ENCODE measurements at regions not wholly inside any gene's neighbourhood (a gene's known extent, or its start where the extent isn't known, plus 50 kb on each side); places are given as distances from the start of the nearest gene placed in this dataset.
"Not testable (repeated sequence)": the region's sequence is repeated elsewhere in the genome, so short reads cannot be mapped to it uniquely, and the experiment has no call there.

DNA sequence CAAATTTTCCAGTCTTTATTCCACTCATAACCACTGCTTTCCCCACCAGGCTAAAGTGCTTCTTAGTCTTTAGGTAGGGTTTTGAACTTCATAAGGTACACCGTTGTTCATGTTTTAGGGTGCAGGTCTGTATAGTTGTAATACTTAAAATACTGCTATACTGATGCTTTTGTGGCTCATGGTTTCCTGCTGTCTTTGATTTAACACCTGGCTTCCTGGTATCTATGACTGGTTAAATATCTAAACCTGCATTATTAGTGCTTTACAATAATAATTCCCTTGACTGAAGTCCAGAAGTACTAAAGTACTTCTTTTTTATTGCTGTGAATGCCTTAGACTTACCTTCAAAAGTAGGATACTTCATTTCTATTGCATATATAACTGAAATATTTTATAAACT lies 384.7 kb downstream of the SRGAP2C start:
- no peaks in the 10 kb centered on the region for H3K4me1 ChIP-seq (replicated peaks)
- H3K4me3 ChIP-seq: no peak overlapping the region
- DNase-seq (ENCODE audit: low read depth in 1 of 2, low spot score in 2 of 2): no peak
- no peaks in the 10 kb centered on the region for H3K27me3 ChIP-seq (replicated peaks)
- H3K9me3 ChIP-seq (replicated peaks): no peaks in the 10 kb centered on the region
- H3K36me3 ChIP-seq: no peaks in the 10 kb centered on the region
- no peak overlapping the region for H3K27ac ChIP-seq

DNA sequence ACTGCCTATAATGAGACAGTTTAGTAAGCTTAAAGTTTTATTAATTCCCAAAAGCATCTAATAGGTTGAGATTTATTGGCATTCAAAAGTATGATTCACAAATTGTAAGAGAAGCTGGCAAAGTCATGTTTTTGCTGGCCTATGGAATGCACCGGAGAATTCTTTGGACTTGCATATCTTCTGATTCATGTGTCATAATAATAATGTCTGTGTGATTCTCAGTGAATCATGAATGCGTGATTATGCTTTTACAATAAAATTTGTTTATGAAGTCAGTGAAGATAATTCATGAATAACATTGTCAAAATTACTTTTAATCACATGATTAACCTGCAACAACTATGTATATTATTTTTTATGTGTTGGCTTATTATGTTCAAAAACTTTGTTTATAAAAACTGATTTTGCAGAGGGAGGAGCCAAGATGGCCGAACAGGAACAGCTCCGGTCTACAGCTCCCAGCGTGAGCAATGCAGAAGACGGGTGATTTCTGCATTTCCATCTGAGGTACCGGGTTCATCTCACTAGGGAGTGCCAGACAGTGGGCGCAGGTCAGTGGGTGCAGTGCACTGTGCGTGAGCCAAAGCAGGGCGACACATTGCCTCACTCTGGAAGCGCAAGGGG lies 389.2 kb downstream of the SRGAP2C start:
- H3K27ac ChIP-seq; H3K36me3 ChIP-seq; H3K4me1 ChIP-seq (replicated peaks); DNase-seq (ENCODE audit: low read depth in 1 of 2, low spot score in 2 of 2); H3K27me3 ChIP-seq (replicated peaks); H3K4me3 ChIP-seq; H3K9me3 ChIP-seq (replicated peaks): not testable (repeated sequence)

DNA sequence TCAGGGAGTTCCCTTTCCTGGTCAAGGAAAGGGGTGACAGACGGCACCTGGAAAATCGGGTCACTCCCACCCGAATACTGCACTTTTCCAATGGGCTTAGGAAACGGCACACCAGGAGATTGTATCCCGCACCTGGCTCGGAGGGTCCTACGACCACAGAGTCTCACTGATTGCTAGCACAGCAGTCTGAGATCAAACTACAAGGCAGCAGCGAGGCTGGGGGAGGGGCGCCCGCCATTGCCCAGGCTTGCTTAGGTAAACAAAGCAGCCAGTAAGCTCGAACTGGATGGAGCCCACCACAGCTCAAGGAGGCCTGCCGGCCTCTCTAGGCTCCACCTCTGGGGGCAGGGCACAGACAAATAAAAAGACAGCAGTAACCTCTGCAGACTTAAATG lies 389.7 kb downstream of the SRGAP2C start:
- not testable (repeated sequence) for H3K27ac ChIP-seq; H3K27me3 ChIP-seq (replicated peaks); H3K4me3 ChIP-seq; H3K36me3 ChIP-seq; H3K9me3 ChIP-seq (replicated peaks); H3K4me1 ChIP-seq (replicated peaks); DNase-seq (ENCODE audit: low read depth in 1 of 2, low spot score in 2 of 2)

DNA sequence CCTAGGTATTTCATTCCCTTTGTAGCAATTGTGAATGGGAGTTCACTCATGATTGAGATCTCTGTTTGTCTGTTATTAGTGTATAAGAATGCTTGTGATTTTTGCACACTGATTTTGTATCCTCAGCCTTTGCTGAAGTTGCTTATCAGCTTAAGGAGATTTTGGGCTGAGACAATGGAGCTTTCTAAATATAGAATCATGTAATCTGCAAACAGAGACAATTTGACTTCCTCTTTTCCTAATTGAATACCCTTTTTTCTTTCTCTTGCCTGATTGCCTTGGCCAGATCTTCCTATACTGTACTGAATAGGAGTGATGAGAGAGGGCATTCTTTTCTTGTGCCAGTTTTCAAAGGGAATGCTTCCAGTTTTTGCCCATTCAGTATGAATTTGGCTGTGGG lies 398.1 kb downstream of the SRGAP2C start:
- H3K9me3 ChIP-seq (replicated peaks); H3K36me3 ChIP-seq; H3K27me3 ChIP-seq (replicated peaks); H3K27ac ChIP-seq; DNase-seq (ENCODE audit: low read depth in 1 of 2, low spot score in 2 of 2); H3K4me3 ChIP-seq; H3K4me1 ChIP-seq (replicated peaks): not testable (repeated sequence)

DNA sequence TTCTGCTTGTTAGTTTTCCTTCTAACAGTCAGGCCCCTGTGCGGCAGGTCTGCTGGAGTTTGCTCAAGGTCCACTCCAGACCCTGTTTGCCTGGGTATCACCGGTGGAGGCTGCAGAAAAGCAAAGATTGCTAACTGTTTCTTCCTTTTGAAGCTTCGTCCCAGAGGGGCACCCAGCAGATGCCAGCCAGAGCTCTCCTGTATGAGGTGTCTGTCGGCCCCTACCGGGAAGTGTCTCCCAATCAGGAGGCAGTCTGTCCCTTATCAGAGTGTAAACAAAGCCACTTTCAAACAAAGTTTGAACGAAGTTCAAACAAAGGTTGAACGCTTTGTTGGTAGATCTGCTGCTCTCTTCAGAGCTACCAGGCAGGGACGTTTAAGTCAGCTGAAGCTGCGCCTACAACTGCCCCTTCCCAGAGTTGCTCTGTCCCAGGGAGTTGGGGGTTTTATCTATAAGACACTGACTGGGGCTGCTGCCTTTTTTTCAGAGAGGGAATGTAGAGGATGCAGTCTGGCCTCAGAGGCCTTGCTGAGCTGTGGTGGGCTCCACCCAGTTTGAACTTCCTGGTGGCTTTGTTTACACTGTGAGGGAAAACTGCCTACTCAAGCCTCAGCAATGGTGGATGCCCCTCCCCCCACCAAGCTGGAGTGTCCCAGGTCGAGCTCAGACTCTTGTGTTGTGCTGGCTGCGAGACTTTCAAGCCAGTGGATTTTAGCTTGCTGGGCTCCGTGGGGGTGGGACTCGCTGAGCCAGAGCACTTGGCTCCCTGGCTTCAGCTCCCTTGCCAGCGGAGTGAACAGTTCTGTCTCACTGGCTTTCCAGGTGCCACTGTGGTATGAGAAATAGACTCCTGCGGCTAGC lies 401.8 kb downstream of the SRGAP2C start:
- Histone ChIP-seq H3K27ac (no peak overlapping the region), H3K27me3 (replicated peaks) (no peaks in the 10 kb centered on the region), H3K4me1 (replicated peaks) (no peaks in the 10 kb centered on the region), H3K9me3 (replicated peaks) (no peaks in the 10 kb centered on the region), H3K4me3 (no peak overlapping the region), H3K36me3 (no peaks in the 10 kb centered on the region)
- peak in 1 of 2 experiments; percentile 41 for DNase-seq (ENCODE audit: low read depth in 1 of 2, low spot score in 2 of 2)

DNA sequence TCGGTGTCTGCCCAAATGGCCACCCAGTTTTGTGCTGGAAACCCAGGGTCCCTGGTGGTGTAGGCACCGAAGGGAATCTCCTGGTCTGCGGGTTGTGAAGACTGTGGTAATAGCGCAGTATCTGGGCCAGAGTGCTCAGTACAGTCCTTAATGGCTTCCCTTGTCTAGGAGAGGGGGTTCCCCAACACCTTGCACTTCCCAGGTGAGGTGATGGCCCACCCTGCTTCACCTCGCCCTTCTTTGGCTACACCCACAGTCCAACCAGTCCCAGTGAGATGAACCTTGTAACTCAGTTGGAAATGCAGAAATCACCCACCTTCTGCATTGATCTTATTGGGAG lies 402.4 kb downstream of the SRGAP2C start:
- Histone ChIP-seq H3K27me3 (replicated peaks) (no peaks in the 10 kb centered on the region), H3K9me3 (replicated peaks) (no peaks in the 10 kb centered on the region), H3K27ac (no peak overlapping the region), H3K36me3 (no peaks in the 10 kb centered on the region), H3K4me1 (replicated peaks) (no peaks in the 10 kb centered on the region), H3K4me3 (no peak overlapping the region)
- peak in 1 of 2 experiments; percentile 31 for DNase-seq (ENCODE audit: low read depth in 1 of 2, low spot score in 2 of 2)

DNA sequence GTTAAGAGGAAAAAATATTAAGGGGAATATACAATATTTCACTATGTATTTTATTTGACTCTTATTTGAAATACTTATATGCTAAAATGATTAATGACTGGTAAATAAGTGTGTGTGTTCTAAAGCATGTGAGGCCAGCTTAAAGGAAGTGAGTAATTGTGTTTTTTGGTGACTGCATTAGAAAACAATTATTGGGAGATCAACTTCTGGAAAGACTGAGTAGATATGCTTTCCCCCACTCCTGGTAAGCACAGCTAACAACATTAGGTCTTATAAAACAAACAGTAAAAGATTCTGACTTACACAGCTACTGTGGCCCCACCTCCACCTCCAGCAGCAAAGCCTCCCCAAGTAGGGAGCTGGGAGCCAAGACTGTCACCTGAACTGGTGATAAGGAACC lies 403.0 kb downstream of the SRGAP2C start:
- no peaks in the 10 kb centered on the region for H3K4me1 ChIP-seq (replicated peaks)
- DNase-seq (ENCODE audit: low read depth in 1 of 2, low spot score in 2 of 2): no peak
- H3K27ac ChIP-seq: no peak overlapping the region
- H3K27me3 ChIP-seq (replicated peaks): no peaks in the 10 kb centered on the region
- no peaks in the 10 kb centered on the region for H3K36me3 ChIP-seq
- H3K4me3 ChIP-seq: no peak overlapping the region
- no peaks in the 10 kb centered on the region for H3K9me3 ChIP-seq (replicated peaks)

DNA sequence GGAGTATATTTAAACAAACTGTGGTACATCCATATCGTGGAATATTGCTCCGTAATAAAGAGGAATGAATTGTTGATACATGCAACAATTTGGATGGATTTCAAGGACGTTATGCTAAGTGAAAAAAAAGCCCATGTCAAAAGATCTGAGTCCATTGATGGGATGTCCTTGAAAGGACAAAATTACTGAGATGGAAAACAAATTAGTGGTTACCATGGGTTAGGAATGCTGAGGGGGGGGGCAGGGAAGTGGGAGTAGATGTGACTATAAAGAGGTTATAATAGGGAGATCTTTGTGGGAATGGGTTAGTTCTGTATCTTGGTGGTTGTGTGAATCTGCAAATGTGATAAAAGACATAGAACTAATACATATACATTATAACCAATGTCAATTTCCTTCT lies 409.3 kb downstream of the SRGAP2C start:
- H3K36me3 ChIP-seq: no peaks in the 10 kb centered on the region
- no peaks in the 10 kb centered on the region for H3K4me1 ChIP-seq (replicated peaks)
- H3K27me3 ChIP-seq (replicated peaks): no peaks in the 10 kb centered on the region
- DNase-seq (ENCODE audit: low read depth in 1 of 2, low spot score in 2 of 2): no peak
- no peak overlapping the region for H3K27ac ChIP-seq
- H3K4me3 ChIP-seq: no peak overlapping the region
- no peaks in the 10 kb centered on the region for H3K9me3 ChIP-seq (replicated peaks)

DNA sequence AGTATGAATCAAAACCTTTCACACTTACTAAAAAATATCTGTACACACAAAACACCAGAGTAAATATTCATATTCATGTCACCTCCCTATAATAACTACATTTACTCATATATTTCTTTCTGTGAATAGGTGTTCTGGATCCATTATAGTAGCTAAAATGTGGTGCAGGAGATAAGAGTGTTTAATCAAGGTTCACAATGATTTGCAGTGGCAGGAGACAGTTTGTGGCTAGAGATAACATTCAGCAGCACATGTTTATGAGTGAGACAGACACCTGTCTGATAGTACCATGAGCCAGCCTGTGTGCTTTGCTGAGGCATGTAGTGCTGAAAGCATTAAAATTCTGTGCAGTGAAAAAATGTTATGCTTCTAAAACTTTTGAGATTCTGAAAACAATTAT lies 410.3 kb downstream of the SRGAP2C start:
- Histone ChIP-seq H3K27me3 (replicated peaks) (no peaks in the 10 kb centered on the region), H3K4me1 (replicated peaks) (no peaks in the 10 kb centered on the region), H3K4me3 (no peak overlapping the region), H3K27ac (no peak overlapping the region), H3K9me3 (replicated peaks) (no peaks in the 10 kb centered on the region), H3K36me3 (no peaks in the 10 kb centered on the region)
- DNase-seq (ENCODE audit: low read depth in 1 of 2, low spot score in 2 of 2): no peak

DNA sequence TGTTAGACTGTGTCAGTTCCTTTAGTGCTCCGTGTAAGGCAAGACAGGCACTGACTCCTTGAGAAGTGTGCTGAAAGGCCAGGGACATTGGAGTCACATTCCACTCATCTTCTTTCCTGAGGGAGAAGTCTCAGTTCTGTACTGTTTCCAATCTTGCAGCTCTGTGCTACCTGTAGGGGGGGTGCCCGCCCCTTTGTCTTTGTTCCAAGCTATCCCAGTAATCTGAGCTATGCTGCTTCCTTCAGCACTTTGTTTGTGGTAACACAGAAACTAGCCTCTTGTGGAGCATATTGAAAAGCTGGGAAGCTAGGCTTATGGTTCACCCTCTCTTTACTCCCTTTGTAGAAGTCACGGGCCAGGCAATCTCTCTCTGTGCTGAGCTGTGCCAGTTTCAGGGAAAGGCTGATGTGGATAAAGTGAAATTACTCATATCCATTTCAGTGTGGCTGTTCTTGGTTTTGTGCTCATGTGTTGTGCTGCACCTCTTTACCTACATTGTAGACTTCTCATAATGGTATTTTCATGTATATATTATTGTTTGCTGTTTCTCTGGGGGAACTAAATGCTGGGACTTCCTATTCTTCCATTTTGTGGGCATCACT lies 420.2 kb downstream of the SRGAP2C start:
- DNase-seq (ENCODE audit: low read depth in 1 of 2, low spot score in 2 of 2); H3K27me3 ChIP-seq (replicated peaks); H3K9me3 ChIP-seq (replicated peaks); H3K4me3 ChIP-seq; H3K4me1 ChIP-seq (replicated peaks); H3K36me3 ChIP-seq; H3K27ac ChIP-seq: not testable (repeated sequence)

DNA sequence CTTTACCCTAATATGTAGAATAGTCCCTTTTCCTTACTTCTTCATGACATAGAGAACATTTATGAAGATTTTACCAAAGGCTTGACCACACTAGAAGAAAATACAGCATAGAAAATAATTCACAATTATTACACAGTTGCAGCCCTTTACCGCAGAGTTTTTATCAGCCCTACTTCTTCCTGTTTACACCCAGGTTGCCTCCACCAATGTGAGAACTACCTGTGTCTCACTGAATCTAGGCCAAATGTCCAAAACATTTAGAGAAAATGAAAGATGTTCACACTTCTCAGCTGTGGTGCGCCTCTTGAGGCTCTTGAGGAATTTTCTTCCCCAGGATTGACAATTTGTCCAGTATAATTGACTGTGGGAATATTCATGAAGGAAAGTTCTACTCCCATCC lies 422.7 kb downstream of the SRGAP2C start:
- not testable (repeated sequence) for H3K27me3 ChIP-seq (replicated peaks); H3K4me1 ChIP-seq (replicated peaks)

More for the DNA sequence above, 422.7 kb downstream of the SRGAP2C start:
- H3K9me3 ChIP-seq (replicated peaks); H3K27ac ChIP-seq; DNase-seq (ENCODE audit: low read depth in 1 of 2, low spot score in 2 of 2); H3K36me3 ChIP-seq; H3K4me3 ChIP-seq: not testable (repeated sequence)
